ENCODE measurements at regions not wholly inside any gene's neighbourhood (a gene's known extent, or its start where the extent isn't known, plus 50 kb on each side); places are given as distances from the start of the nearest gene placed in this dataset.

GRCh38 chr6:163878698-163879097 is 464.2 kb downstream of the QKI start:
- DNase-seq (ENCODE audit: low read depth, low spot score) = no peak
- H3K9me1 ChIP-seq (ENCODE audit: control insufficient read depth, extremely low read depth, insufficient read depth, low read length) = no peaks in the 10 kb centered on the region
- no peaks in the 10 kb centered on the region for H4K20me1 ChIP-seq (ENCODE audit: control insufficient read depth, extremely low read depth, insufficient read depth, low read length)
- no peak for TF ChIP-seq CTCF (optimal IDR thresholded peaks at IDR 0.05 in 1 of 3, IDR thresholded peaks at IDR 0.05 in 1 of 3, conservative IDR thresholded peaks at IDR 0.05 in 1 of 3; ENCODE audit: extremely low read depth in 1 of 3, insufficient read depth in 2 of 3, low read length in 3 of 3)
- no peak for TF ChIP-seq EZH2 (IDR thresholded peaks at IDR 0.05; ENCODE audit: low read length)
- H3K4me3 ChIP-seq (ENCODE audit: control insufficient read depth in 2 of 3, extremely low read depth in 1 of 3, insufficient read depth in 2 of 3, low read depth in 1 of 3, low read length in 3 of 3) = no peak overlapping the region
- dilution Hi-C loops (cut with MboI; ENCODE audit: extremely low pct_ligation_motif_present, low sequenced_read_pairs) = no loop called here
- no peaks in the 10 kb centered on the region for H3K27me3 ChIP-seq (ENCODE audit: control insufficient read depth, extremely low read depth, insufficient read depth, low read length)
- no peak overlapping the region for H2AFZ ChIP-seq (ENCODE audit: control insufficient read depth, low read length)
- no peak overlapping the region for H3K9ac ChIP-seq (ENCODE audit: control insufficient read depth, extremely low read depth, insufficient read depth, low read length)
- no peaks in the 10 kb centered on the region for H3K4me1 ChIP-seq (ENCODE audit: control insufficient read depth, extremely low read depth, insufficient read depth, low read length)
- no peaks in the 10 kb centered on the region for H3K9me3 ChIP-seq (ENCODE audit: control insufficient read depth, low read depth, low read length)
- H3K36me3 ChIP-seq (ENCODE audit: control insufficient read depth in 2 of 2, extremely low read depth in 1 of 2, insufficient read depth in 2 of 2, low read length in 2 of 2) = no peaks in the 10 kb centered on the region
- H3K79me2 ChIP-seq (ENCODE audit: control insufficient read depth, insufficient read depth, low read length) = no peaks in the 10 kb centered on the region
- no peak overlapping the region for H3K4me2 ChIP-seq (ENCODE audit: control insufficient read depth, extremely low read depth, insufficient read depth, low read depth, low read length)
- H3K27ac ChIP-seq (ENCODE audit: control insufficient read depth, insufficient read depth, low read length) = no peak overlapping the region
- FAIRE-seq = no peak

GRCh38 chr6:163877877-163878639 is 463.5 kb downstream of the QKI start:
- dilution Hi-C loops (cut with MboI; ENCODE audit: extremely low pct_ligation_motif_present, low sequenced_read_pairs) = no loop called here
- no peak overlapping the region for H3K4me3 ChIP-seq (ENCODE audit: control insufficient read depth in 2 of 3, extremely low read depth in 1 of 3, insufficient read depth in 2 of 3, low read depth in 1 of 3, low read length in 3 of 3)
- no peak overlapping the region for H3K4me2 ChIP-seq (ENCODE audit: control insufficient read depth, extremely low read depth, insufficient read depth, low read depth, low read length)
- H3K9me3 ChIP-seq (ENCODE audit: control insufficient read depth, low read depth, low read length) = no peaks in the 10 kb centered on the region
- H3K9ac ChIP-seq (ENCODE audit: control insufficient read depth, extremely low read depth, insufficient read depth, low read length) = no peak overlapping the region
- no peak for FAIRE-seq
- H3K9me1 ChIP-seq (ENCODE audit: control insufficient read depth, extremely low read depth, insufficient read depth, low read length) = no peaks in the 10 kb centered on the region
- H3K36me3 ChIP-seq (ENCODE audit: control insufficient read depth in 2 of 2, extremely low read depth in 1 of 2, insufficient read depth in 2 of 2, low read length in 2 of 2) = no peaks in the 10 kb centered on the region
- H2AFZ ChIP-seq (ENCODE audit: control insufficient read depth, low read length) = no peak overlapping the region
- TF ChIP-seq CTCF (optimal IDR thresholded peaks at IDR 0.05 in 1 of 3, IDR thresholded peaks at IDR 0.05 in 1 of 3, conservative IDR thresholded peaks at IDR 0.05 in 1 of 3; ENCODE audit: extremely low read depth in 1 of 3, insufficient read depth in 2 of 3, low read length in 3 of 3) (no peak), EZH2 (IDR thresholded peaks at IDR 0.05; ENCODE audit: low read length) (no peak)
- no peaks in the 10 kb centered on the region for H3K27me3 ChIP-seq (ENCODE audit: control insufficient read depth, extremely low read depth, insufficient read depth, low read length)
- H3K79me2 ChIP-seq (ENCODE audit: control insufficient read depth, insufficient read depth, low read length) = no peaks in the 10 kb centered on the region
- H4K20me1 ChIP-seq (ENCODE audit: control insufficient read depth, extremely low read depth, insufficient read depth, low read length) = no peaks in the 10 kb centered on the region
- no peak for DNase-seq (ENCODE audit: low read depth, low spot score)
- no peaks in the 10 kb centered on the region for H3K4me1 ChIP-seq (ENCODE audit: control insufficient read depth, extremely low read depth, insufficient read depth, low read length)
- H3K27ac ChIP-seq (ENCODE audit: control insufficient read depth, insufficient read depth, low read length) = no peak overlapping the region

Data from keratinocyte (primary cell).